Tibial nerve (tissue), 4 donors: ENCODE measurements at regions not wholly inside any gene's neighbourhood (a gene's known extent, or its start where the extent isn't known, plus 50 kb on each side); places are given as distances from the start of the nearest gene placed in this dataset.

Experiments
- DNase-seq, 2 donors: peaks; one replicate each; pipeline ENCODE4 v3.0.0-alpha.2; 2019; ENCODE audit warnings: low spot score in 2 of 2
- H3K27ac ChIP-seq, 4 donors: fragments of 200-600 bp; sonication (generic) in 3 of 4; one replicate each; pipeline ENCODE4 v1.5.1; 2017 to 2019; ENCODE audit warnings: mild to moderate bottlenecking in 1 of 4
- H3K27me3 ChIP-seq, 2 donors: fragments of 200-600 bp; sonication (generic) in 1 of 2; one replicate each; pipeline versions ENCODE4 v1.5.1 to v1.6.0; 2017 to 2019
- H3K36me3 ChIP-seq, 3 donors: fragments of 200-600 bp; sonication (generic); one replicate each; pipeline ENCODE4 v1.5.1; 2018 to 2019
- H3K4me1 ChIP-seq, 4 donors: fragments of 200-600 bp; sonication (generic) in 3 of 4; one replicate each; pipeline ENCODE4 v1.5.1; 2017 to 2019
- H3K4me3 ChIP-seq, 4 donors: fragments of 200-600 bp; sonication (generic) in 3 of 4; one replicate each; pipeline ENCODE4 v1.5.1; 2017 to 2019; ENCODE audit warnings: mild to moderate bottlenecking in 1 of 4, moderate library complexity in 1 of 4
- H3K9me3 ChIP-seq, 4 donors: fragments of 200-600 bp; sonication (generic) in 3 of 4; one replicate each; pipeline ENCODE4 v1.5.1; 2017 to 2019
- CTCF ChIP-seq, 5 experiments: fragments of 200-600 bp in 3 of 5; fragments of 450-650 bp in 2 of 5; sonication (generic) in 3 of 5; IDR thresholded peaks; one replicate each; pipeline ENCODE4 v1.5.1; 2016 to 2019; ENCODE audit warnings: antibody characterized with exemption in 5 of 5, mild to moderate bottlenecking in 3 of 5, moderate library complexity in 2 of 5
- EP300 ChIP-seq, 2 donors: sonication (generic); formaldehyde crosslinking; IDR thresholded peaks; one replicate each; pipeline ENCODE4 v1.6.1; 2017; ENCODE audit warnings: antibody characterized with exemption in 2 of 2, mild to moderate bottlenecking in 1 of 2
- POLR2A ChIP-seq, 2 donors: fragments of 450-650 bp; IDR thresholded peaks; one replicate each; pipeline ENCODE4 v1.6.1; 2017; ENCODE audit warnings: antibody characterized with exemption in 2 of 2, mild to moderate bottlenecking in 2 of 2, moderate library complexity in 2 of 2
- WGBS, 2 donors: methylation state at CpG; one replicate each; pipeline ENCODE4 v1.1.5; 2018; 5-methylcytosine and 5-hydroxymethylcytosine counted together

GRCh38 chr18:27793013-27793785 lies 383.7 kb downstream of the CDH2 start:
- peaks cover 0 to 5% (median 0%) of the 10 kb centered on the region in 4 donors for H3K4me1 ChIP-seq
- H3K4me3 ChIP-seq, result no peak overlapping the region
- no peaks in the 10 kb centered on the region for H3K27me3 ChIP-seq
- TF ChIP-seq CTCF (IDR thresholded peaks at IDR 0.05) (no peak), EP300 (IDR thresholded peaks at IDR 0.05) (no peak), POLR2A (IDR thresholded peaks at IDR 0.05) (no peak)
- DNase-seq, result no peak
- no peaks in the 10 kb centered on the region for H3K36me3 ChIP-seq
- no peak overlapping the region for H3K27ac ChIP-seq
- no peaks in the 10 kb centered on the region for H3K9me3 ChIP-seq
- WGBS, 2 donors, result 78 to 82% methylated on average over 7 of the region's 7 CpGs

GRCh38 chr18:27789406-27789805 lies 387.5 kb downstream of the CDH2 start:
- Histone ChIP-seq H3K9me3 (no peaks in the 10 kb centered on the region), H3K27me3 (no peaks in the 10 kb centered on the region), H3K36me3 (no peaks in the 10 kb centered on the region), H3K4me3 (no peak overlapping the region), H3K4me1 (no peaks in the 10 kb centered on the region), H3K27ac (no peak overlapping the region)
- no peak for TF ChIP-seq POLR2A (IDR thresholded peaks at IDR 0.05)
- no peak for TF ChIP-seq EP300 (IDR thresholded peaks at IDR 0.05)
- no peak for TF ChIP-seq CTCF (IDR thresholded peaks at IDR 0.05)
- DNase-seq, result no peak
- 96 to 100% methylated on average over 1 of the region's 1 CpG for WGBS, 2 donors

GRCh38 chr18:27787547-27787946 lies 389.4 kb downstream of the CDH2 start:
- Histone ChIP-seq H3K4me3 (no peak overlapping the region), H3K27ac (no peak overlapping the region), H3K4me1 (no peaks in the 10 kb centered on the region), H3K36me3 (no peaks in the 10 kb centered on the region), H3K9me3 (no peaks in the 10 kb centered on the region), H3K27me3 (no peaks in the 10 kb centered on the region)
- 23 to 28% methylated on average over 1 of the region's 1 CpG for WGBS, 2 donors
- TF ChIP-seq EP300 (IDR thresholded peaks at IDR 0.05) (no peak), CTCF (IDR thresholded peaks at IDR 0.05) (no peak), POLR2A (IDR thresholded peaks at IDR 0.05) (no peak)
- no peak for DNase-seq

- H3K27me3 ChIP-seq, result no peaks in the 10 kb centered on the region
- H3K4me3 ChIP-seq, result no peak overlapping the region
- no peak for DNase-seq
- TF ChIP-seq CTCF (IDR thresholded peaks at IDR 0.05) (no peak), EP300 (IDR thresholded peaks at IDR 0.05) (no peak), POLR2A (IDR thresholded peaks at IDR 0.05) (no peak)
- H3K4me1 ChIP-seq, result no peaks in the 10 kb centered on the region
- no peaks in the 10 kb centered on the region for H3K36me3 ChIP-seq
- H3K9me3 ChIP-seq, result no peaks in the 10 kb centered on the region
- no peak overlapping the region for H3K27ac ChIP-seq
- 73 to 84% methylated on average over 16 of the region's 16 CpGs for WGBS, 2 donors
Measured at GRCh38 chr18:27785815-27786471, 391.0 kb downstream of the CDH2 start.

GRCh38 chr18:27780061-27780745 lies 396.7 kb downstream of the CDH2 start:
- WGBS, 2 donors, result 94 to 95% methylated on average over 4 of the region's 4 CpGs
- H3K4me3 ChIP-seq, result no peak overlapping the region
- no peak for DNase-seq

More at GRCh38 chr18:27780061-27780745, 396.7 kb downstream of the CDH2 start:
- no peak overlapping the region for H3K27ac ChIP-seq
- H3K4me1 ChIP-seq, result no peaks in the 10 kb centered on the region
- H3K9me3 ChIP-seq, result no peaks in the 10 kb centered on the region
- no peaks in the 10 kb centered on the region for H3K27me3 ChIP-seq
- H3K36me3 ChIP-seq, result no peaks in the 10 kb centered on the region
- TF ChIP-seq POLR2A (IDR thresholded peaks at IDR 0.05), result no peak
- TF ChIP-seq CTCF (IDR thresholded peaks at IDR 0.05), result no peak
- TF ChIP-seq EP300 (IDR thresholded peaks at IDR 0.05), result no peak
